HUES48 (cell line): ENCODE measurements at regions not wholly inside any gene's neighbourhood (a gene's known extent, or its start where the extent isn't known, plus 50 kb on each side); places are given as distances from the start of the nearest gene placed in this dataset.

Experiments used
- H3K27ac ChIP-seq: one replicate; pipeline ENCODE4 v1.7.0; 2013; ENCODE audit warnings: low read depth, low read length, inconsistent platforms
- H3K27me3 ChIP-seq: 2 replicates; pipeline ENCODE4 v1.6.1; 2013; ENCODE audit warnings: mild to moderate bottlenecking, low read length; ENCODE audit not compliant: control insufficient read depth, insufficient read depth
- H3K36me3 ChIP-seq: 2 replicates; pipeline ENCODE4 v1.6.1; 2013; ENCODE audit warnings: low read length; ENCODE audit not compliant: control insufficient read depth, insufficient read depth
- H3K4me1 ChIP-seq: 2 replicates; pipeline ENCODE4 v1.6.1; 2013; ENCODE audit warnings: mild to moderate bottlenecking, low read length; ENCODE audit not compliant: control insufficient read depth, insufficient read depth
- H3K4me3 ChIP-seq: 2 replicates; pipeline ENCODE4 v1.5.1; 2013; ENCODE audit warnings: mild to moderate bottlenecking, low read depth, low read length
- H3K9ac ChIP-seq: 2 replicates; pipeline ENCODE4 v1.6.1; 2013; ENCODE audit warnings: mild to moderate bottlenecking, low read depth, low read length, moderate library complexity
- H3K9me3 ChIP-seq: 2 replicates; pipeline ENCODE4 v1.6.1; 2013; ENCODE audit warnings: low read length; ENCODE audit not compliant: control insufficient read depth, insufficient read depth

GRCh38 chr20:22503577-22503976 lies 80.8 kb downstream of the FOXA2 start:
- Histone ChIP-seq H3K27me3 (no peaks in the 10 kb centered on the region), H3K4me3 (no peak overlapping the region), H3K27ac (no peak overlapping the region), H3K9me3 (no peaks in the 10 kb centered on the region), H3K36me3 (no peaks in the 10 kb centered on the region), H3K4me1 (no peaks in the 10 kb centered on the region), H3K9ac (no peak overlapping the region)

GRCh38 chr20:22502731-22503191 lies 81.6 kb downstream of the FOXA2 start:
- H3K27ac ChIP-seq, result no peak overlapping the region
- no peak overlapping the region for H3K4me3 ChIP-seq
- H3K9me3 ChIP-seq, result no peaks in the 10 kb centered on the region
- H3K27me3 ChIP-seq, result no peaks in the 10 kb centered on the region
- H3K9ac ChIP-seq, result no peak overlapping the region
- no peaks in the 10 kb centered on the region for H3K4me1 ChIP-seq
- H3K36me3 ChIP-seq, result no peaks in the 10 kb centered on the region

- Histone ChIP-seq H3K4me3 (no peak overlapping the region), H3K9me3 (no peaks in the 10 kb centered on the region), H3K9ac (no peak overlapping the region), H3K36me3 (no peaks in the 10 kb centered on the region), H3K27me3 (no peaks in the 10 kb centered on the region), H3K27ac (no peak overlapping the region), H3K4me1 (no peaks in the 10 kb centered on the region)
Observed at GRCh38 chr20:22501566-22502344, 82.6 kb downstream of the FOXA2 start.

GRCh38 chr20:22501034-22501433 lies 83.3 kb downstream of the FOXA2 start:
- Histone ChIP-seq H3K4me1 (no peaks in the 10 kb centered on the region), H3K36me3 (no peaks in the 10 kb centered on the region), H3K27me3 (no peaks in the 10 kb centered on the region), H3K9me3 (no peaks in the 10 kb centered on the region), H3K27ac (no peak overlapping the region), H3K4me3 (no peak overlapping the region), H3K9ac (no peak overlapping the region)

- Histone ChIP-seq H3K9me3 (no peaks in the 10 kb centered on the region), H3K4me3 (no peak overlapping the region), H3K27ac (no peak overlapping the region), H3K4me1 (peaks cover 4% of the 10 kb centered on the region; the same call in 1 of the 2 replicates), H3K9ac (no peak overlapping the region), H3K36me3 (no peaks in the 10 kb centered on the region), H3K27me3 (no peaks in the 10 kb centered on the region)
Observed at GRCh38 chr20:22499515-22500166, 84.7 kb downstream of the FOXA2 start.

GRCh38 chr20:22496817-22497216 lies 87.6 kb downstream of the FOXA2 start:
- peaks cover 5% of the 10 kb centered on the region; the same call in 1 of the 2 replicates for H3K4me1 ChIP-seq
- H3K27me3 ChIP-seq, result no peaks in the 10 kb centered on the region; the same call in 1 of the 2 replicates
- no peaks in the 10 kb centered on the region for H3K9me3 ChIP-seq
- no peak overlapping the region for H3K4me3 ChIP-seq
- H3K9ac ChIP-seq, result no peak overlapping the region
- no peaks in the 10 kb centered on the region for H3K36me3 ChIP-seq
- no peak overlapping the region for H3K27ac ChIP-seq

- H3K9ac ChIP-seq, result no peak overlapping the region
- no peak overlapping the region for H3K4me3 ChIP-seq
- H3K9me3 ChIP-seq, result no peaks in the 10 kb centered on the region
- peaks cover 10% of the 10 kb centered on the region; the same call in 1 of the 2 replicates for H3K4me1 ChIP-seq
- H3K27me3 ChIP-seq, result no peaks in the 10 kb centered on the region; the same call in 1 of the 2 replicates
- H3K27ac ChIP-seq, result no peak overlapping the region
- H3K36me3 ChIP-seq, result no peaks in the 10 kb centered on the region
Observed at GRCh38 chr20:22495789-22496188, 88.6 kb downstream of the FOXA2 start.

- Histone ChIP-seq H3K36me3 (no peaks in the 10 kb centered on the region), H3K27ac (no peak overlapping the region)
Observed at GRCh38 chr20:22495172-22495571, 89.2 kb downstream of the FOXA2 start.

GRCh38 chr20:22492497-22492896 lies 91.9 kb downstream of the FOXA2 start:
- Histone ChIP-seq H3K9me3 (no peaks in the 10 kb centered on the region), H3K9ac (no peak overlapping the region), H3K4me1 (peaks cover 21% of the 10 kb centered on the region), H3K4me3 (no peak overlapping the region), H3K27ac (no peak overlapping the region), H3K36me3 (no peaks in the 10 kb centered on the region), H3K27me3 (no peaks in the 10 kb centered on the region; the same call in 1 of the 2 replicates)

More at GRCh38 chr20:22495172-22495571, 89.2 kb downstream of the FOXA2 start:
- no peak overlapping the region for H3K9ac ChIP-seq
- no peaks in the 10 kb centered on the region; the same call in 1 of the 2 replicates for H3K27me3 ChIP-seq
- H3K4me1 ChIP-seq, result peaks cover 15% of the 10 kb centered on the region
- no peak overlapping the region for H3K4me3 ChIP-seq
- H3K9me3 ChIP-seq, result no peaks in the 10 kb centered on the region

- no peak overlapping the region for H3K4me3 ChIP-seq
- no peaks in the 10 kb centered on the region; the same call in 1 of the 2 replicates for H3K27me3 ChIP-seq
- H3K36me3 ChIP-seq, result no peaks in the 10 kb centered on the region
- H3K27ac ChIP-seq, result peak overlapping the region; percentile 68
- H3K9ac ChIP-seq, result no peak overlapping the region
- H3K4me1 ChIP-seq, result peaks cover 21% of the 10 kb centered on the region
- no peaks in the 10 kb centered on the region for H3K9me3 ChIP-seq
Observed at GRCh38 chr20:22491194-22491505, 93.2 kb downstream of the FOXA2 start.
